Heart right ventricle (tissue), 16 donors: ENCODE measurements at regions not wholly inside any gene's neighbourhood (a gene's known extent, or its start where the extent isn't known, plus 50 kb on each side); places are given as distances from the start of the nearest gene placed in this dataset.

Experiments
- ATAC-seq, 8 donors: fragments of 200-7000 bp; cut with Tn5 transposase; one replicate each; pipeline ENCODE4 v1.9.1; 2020; ENCODE audit warnings: mild to moderate bottlenecking in 8 of 8, moderate library complexity in 8 of 8, moderate number of reproducible peaks in 1 of 8
- DNase-seq, 2 donors: peaks; one replicate each; pipeline ENCODE4 v3.0.0-alpha.2; 2020
- H3K27ac ChIP-seq, 10 donors: fragments of 200-600 bp; sonication (generic) in 2 of 10; one replicate each; pipeline versions ENCODE4 v1.5.0 to v1.8.0; 2020 to 2022; ENCODE audit warnings: mild to moderate bottlenecking in 3 of 10
- H3K27me3 ChIP-seq, 7 donors: fragments of 200-600 bp; one replicate each; pipeline ENCODE4 v1.8.0; 2021 to 2022; ENCODE audit warnings: mild to moderate bottlenecking in 2 of 7
- H3K36me3 ChIP-seq, 9 donors: fragments of 200-600 bp; sonication (generic) in 1 of 9; one replicate each; pipeline versions ENCODE4 v1.5.0 to v1.8.0; 2020 to 2022; ENCODE audit warnings: mild to moderate bottlenecking in 2 of 9
- H3K4me1 ChIP-seq, 9 donors: fragments of 200-600 bp; sonication (generic) in 1 of 9; one replicate each; pipeline versions ENCODE4 v1.5.0 to v1.8.0; 2020 to 2022; ENCODE audit warnings: mild to moderate bottlenecking in 4 of 9
- H3K4me3 ChIP-seq, 10 donors: fragments of 200-600 bp; sonication (generic) in 2 of 10; one replicate each; pipeline versions ENCODE4 v1.5.0 to v1.8.0; 2020 to 2022; ENCODE audit warnings: mild to moderate bottlenecking in 7 of 10, moderate library complexity in 2 of 10
- H3K9me3 ChIP-seq, 11 donors: fragments of 200-600 bp in 10 of 11; sonication (generic) in 2 of 11; one replicate each; pipeline versions ENCODE4 v1.5.0 to v1.8.0; 2013 to 2022; ENCODE audit warnings: mild to moderate bottlenecking in 2 of 11, control low read depth in 1 of 11, moderate library complexity in 1 of 11
- WGBS, 2 donors: extraction: QIAGEN DNeasy Blood & Tissue Kit; methylation state at CpG; one replicate each; pipeline ENCODE4 v1.1.7; 2013; ENCODE audit warnings: inconsistent platforms in 1 of 2; 5-methylcytosine and 5-hydroxymethylcytosine counted together
- intact Hi-C, 10 donors: fragments of 100-400 bp; cut with DNase I; formaldehyde crosslinking; loops; one replicate each; pipeline versions ENCODE4 v1.11.1 to v1.14.2; 2022
- TF ChIP-seq, protein P1 (sequence below), 9 donors: fragments of 200-600 bp; sonication (generic) in 2 of 9; IDR thresholded peaks; one replicate each; pipeline versions ENCODE4 v1.5.0 to v1.8.0; 2021 to 2022; ENCODE audit warnings: antibody characterized with exemption in 9 of 9, mild to moderate bottlenecking in 5 of 9, moderate library complexity in 1 of 9
- donor health status: Arrhythmogenic right ventricular cardiomyopathy.
- donor health status: ischemic (EF 13 %, LVEDD 7.1; RV severe dilation, severe dysfunction).
- donor health status: healthy with polysubstance abuse.
- donor health status: DM: no; HTN: yes; CAD: no.
- donor health status: DM: no; HTN: no; CAD: no.
- donor health status: ischemic (EF 25% LVEDD 6.9; RV normal size, moderate dysfunction).
- donor health status: ischemic (EF 25% LVEDD 5.7; RV mildly dilated, moderate dysfunction).
- donor health status: healthy.
- donor health status: DM: yes; HTN: yes; CAD: no.
- donor health status: Ischemic cardiomyopathy.
- donor health status: ischemic (EF 35%, LVEDD 5.7; RV mildly dilated, moderate dysfunction).
- donor health status: nonischemic (EF 11% LVEDD 7.7; RV severe dilation, severe dysfunction).
- donor health status: DM: yes; HTN: yes; CAD: no.
- donor health status: PGD.
- donor health status: ischemic (EF 29% LVEDD 5.4; RV normal size, mild dysfunction).
- donor health status: nonischemic (EF 23%, LVEDD 6.1; RV moderate dilation, normal function).

DNA sequence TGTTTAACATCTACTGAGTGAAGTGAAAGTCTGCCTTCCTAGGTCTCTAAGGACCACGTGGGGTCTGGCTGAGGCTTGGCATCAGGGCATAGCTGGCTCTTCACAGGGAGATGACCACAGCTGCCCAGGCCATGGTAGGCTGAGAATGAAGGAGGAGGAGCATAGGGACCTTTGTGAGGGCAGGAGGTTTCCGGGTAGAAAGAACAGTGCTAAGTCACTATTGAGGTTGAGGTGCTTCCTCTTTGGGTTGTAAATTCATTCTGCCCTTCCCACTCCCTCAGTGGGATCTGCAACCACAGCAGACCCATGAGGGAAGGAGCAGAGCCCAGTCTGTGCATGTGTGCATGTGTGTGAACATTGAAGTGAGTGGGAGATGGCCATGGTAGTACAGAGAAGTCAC, 909.6 kb downstream of the VRK1 start:
- peak overlapping the region in 1 of 10 donors; percentile 4 for H3K4me3 ChIP-seq
- no peaks in the 10 kb centered on the region for H3K9me3 ChIP-seq
- peaks cover 0 to 18% (median 0%) of the 10 kb centered on the region in 7 donors for H3K27me3 ChIP-seq
- no peaks in the 10 kb centered on the region for H3K36me3 ChIP-seq
- WGBS, 2 donors, result 55 to 63% methylated on average over 2 of the region's 2 CpGs
- peaks cover 0 to 11% (median 0%) of the 10 kb centered on the region in 9 donors for H3K4me1 ChIP-seq
- intact Hi-C loops, result no loop called here
- ATAC-seq (peak in 2 of 8 donors; percentile 17 to 33), DNase-seq (no peak)
- TF ChIP-seq, protein P1, sequence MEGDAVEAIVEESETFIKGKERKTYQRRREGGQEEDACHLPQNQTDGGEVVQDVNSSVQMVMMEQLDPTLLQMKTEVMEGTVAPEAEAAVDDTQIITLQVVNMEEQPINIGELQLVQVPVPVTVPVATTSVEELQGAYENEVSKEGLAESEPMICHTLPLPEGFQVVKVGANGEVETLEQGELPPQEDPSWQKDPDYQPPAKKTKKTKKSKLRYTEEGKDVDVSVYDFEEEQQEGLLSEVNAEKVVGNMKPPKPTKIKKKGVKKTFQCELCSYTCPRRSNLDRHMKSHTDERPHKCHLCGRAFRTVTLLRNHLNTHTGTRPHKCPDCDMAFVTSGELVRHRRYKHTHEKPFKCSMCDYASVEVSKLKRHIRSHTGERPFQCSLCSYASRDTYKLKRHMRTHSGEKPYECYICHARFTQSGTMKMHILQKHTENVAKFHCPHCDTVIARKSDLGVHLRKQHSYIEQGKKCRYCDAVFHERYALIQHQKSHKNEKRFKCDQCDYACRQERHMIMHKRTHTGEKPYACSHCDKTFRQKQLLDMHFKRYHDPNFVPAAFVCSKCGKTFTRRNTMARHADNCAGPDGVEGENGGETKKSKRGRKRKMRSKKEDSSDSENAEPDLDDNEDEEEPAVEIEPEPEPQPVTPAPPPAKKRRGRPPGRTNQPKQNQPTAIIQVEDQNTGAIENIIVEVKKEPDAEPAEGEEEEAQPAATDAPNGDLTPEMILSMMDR (IDR thresholded peaks at IDR 0.05), result no peak
- H3K27ac ChIP-seq, result peak overlapping the region in 1 of 10 donors; percentile 78

DNA sequence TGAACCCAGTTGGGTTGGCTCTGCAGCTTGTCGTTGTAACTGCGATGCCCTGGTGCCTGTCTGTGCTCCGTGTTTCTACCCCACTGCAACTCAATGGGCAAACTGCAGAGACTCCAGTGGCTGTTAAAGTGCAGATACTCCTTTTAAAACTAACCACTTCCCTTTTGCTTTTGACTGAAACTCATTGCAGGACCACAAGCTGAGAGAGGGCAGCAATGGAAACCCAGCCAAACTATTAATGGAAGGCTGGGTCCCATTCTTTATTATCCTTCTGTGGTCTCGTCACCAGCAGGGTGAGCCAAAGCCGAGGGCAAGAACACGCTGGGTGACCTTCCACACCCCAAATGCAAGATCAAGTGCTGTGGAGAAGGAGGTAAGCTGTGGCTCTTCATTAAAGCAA, 910.4 kb downstream of the VRK1 start:
- intact Hi-C loops, result no loop called here
- Histone ChIP-seq H3K4me1 (peaks cover 0 to 11% (median 0%) of the 10 kb centered on the region in 9 donors), H3K4me3 (no peak overlapping the region), H3K27ac (peak overlapping the region in 1 of 10 donors; percentile 78), H3K36me3 (no peaks in the 10 kb centered on the region), H3K9me3 (no peaks in the 10 kb centered on the region), H3K27me3 (peaks cover 0 to 18% (median 0%) of the 10 kb centered on the region in 7 donors)
- TF ChIP-seq, protein P1 (IDR thresholded peaks at IDR 0.05), result no peak
- ATAC-seq (no peak), DNase-seq (no peak)
- WGBS, 2 donors, result 67 to 68% methylated on average over 6 of the region's 6 CpGs

DNA sequence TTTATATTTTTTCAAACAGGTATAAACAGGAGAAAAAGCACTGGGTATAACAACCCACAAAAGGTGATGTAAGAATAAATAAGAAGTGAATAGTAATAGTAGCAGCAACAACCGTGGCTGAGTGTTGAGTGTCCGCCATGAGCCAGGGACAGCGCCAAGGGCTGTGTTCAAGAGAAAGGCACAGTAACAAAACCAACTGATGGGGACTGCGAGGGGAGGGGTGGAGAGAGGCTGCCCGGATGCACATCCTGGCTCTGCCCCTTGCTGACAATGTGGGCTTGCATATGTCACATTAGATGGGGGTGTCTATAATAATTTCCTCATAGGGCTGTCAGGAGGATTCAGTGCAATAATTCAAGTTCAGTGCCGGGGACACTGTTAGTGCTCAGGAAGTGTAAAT, 912.4 kb downstream of the VRK1 start:
- Histone ChIP-seq H3K4me1 (peaks cover 0 to 11% (median 0%) of the 10 kb centered on the region in 9 donors), H3K36me3 (no peaks in the 10 kb centered on the region), H3K9me3 (no peaks in the 10 kb centered on the region), H3K4me3 (no peak overlapping the region), H3K27ac (peak overlapping the region in 1 of 10 donors; percentile 13), H3K27me3 (peaks cover 0 to 9% (median 0%) of the 10 kb centered on the region in 7 donors)
- 78 to 79% methylated on average over 6 of the region's 6 CpGs for WGBS, 2 donors
- TF ChIP-seq, protein P1 (IDR thresholded peaks at IDR 0.05), result no peak
- DNase-seq, result no peak
- no peak for ATAC-seq
- intact Hi-C loops, result no loop called here

DNA sequence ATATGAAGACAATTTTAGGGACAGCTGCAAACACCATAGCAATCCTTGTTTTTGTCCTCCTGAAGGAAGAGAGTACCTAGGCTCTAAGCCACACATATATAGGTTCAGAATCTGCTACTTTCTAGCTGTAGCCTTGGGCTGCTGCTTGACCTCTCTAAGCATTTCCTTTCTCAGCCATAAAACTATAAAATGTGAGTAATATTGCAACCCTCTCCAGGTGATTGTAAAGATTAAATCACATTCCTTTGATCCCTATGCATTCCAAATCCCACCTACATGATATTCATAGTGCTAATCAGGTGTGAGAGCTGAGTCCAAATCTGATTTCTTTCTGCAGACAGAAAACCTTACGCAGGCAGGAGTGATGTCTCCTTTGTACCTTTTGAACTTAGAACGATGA, 913.5 kb downstream of the VRK1 start:
- intact Hi-C loops, result no loop called here

More for the DNA sequence above, 913.5 kb downstream of the VRK1 start:
- peaks cover 0 to 11% (median 0%) of the 10 kb centered on the region in 9 donors for H3K4me1 ChIP-seq
- H3K36me3 ChIP-seq, result no peaks in the 10 kb centered on the region
- no peaks in the 10 kb centered on the region for H3K9me3 ChIP-seq
- TF ChIP-seq, protein P1 (IDR thresholded peaks at IDR 0.05), result no peak
- H3K4me3 ChIP-seq, result no peak overlapping the region
- no peak overlapping the region for H3K27ac ChIP-seq
- peaks cover 0 to 9% (median 0%) of the 10 kb centered on the region in 7 donors for H3K27me3 ChIP-seq
- no peak for ATAC-seq
- 83 to 84% methylated on average over 2 of the region's 2 CpGs for WGBS, 2 donors
- no peak for DNase-seq
